A549 (cell line): ENCODE measurements at regions not wholly inside any gene's neighbourhood (a gene's known extent, or its start where the extent isn't known, plus 50 kb on each side); places are given as distances from the start of the nearest gene placed in this dataset.

Experiments
- ATAC-seq, 2 experiments: fragments of 200-7000 bp in 1 of 2; fragments of >200 bp in 1 of 2; cut with Nextera tagmentation in 1 of 2; cut with Tn5 transposase in 1 of 2; 3 replicates each; pipeline versions ENCODE4 v1.8.0 to v1.9.1; 2018 to 2020; ENCODE audit warnings: mild to moderate bottlenecking in 1 of 2, moderate library complexity in 1 of 2
- CTCF ChIA-PET: fragments of 300-600 bp; sonication (Branson Sonifier 250); formaldehyde crosslinking; extraction: SDS; loops from one replicate; lab custom pipeline; 2021; ENCODE audit warnings: antibody characterized with exemption, inconsistent platforms; lab: Yijun Ruan, JAX
- POLR2A ChIA-PET: fragments of 350-600 bp; formaldehyde crosslinking; extraction: SDS; loops from one replicate; lab custom pipeline; 2021; ENCODE audit warnings: antibody characterized with exemption, inconsistent platforms; lab: Yijun Ruan, JAX
- DNase-seq, 2 experiments: peaks; one replicate each; pipeline versions ENCODE4 v3.0.0 to v3.0.0-alpha.2; 2011 to 2016; ENCODE audit warnings: low read depth in 1 of 2, low spot score in 1 of 2
- FAIRE-seq: peaks from 2 replicates; lab custom pipeline; 2011; peaks lifted over from hg19 to GRCh38; lab: Jason Lieb, UNC
- H3K27ac ChIP-seq, 2 experiments: fragments of >200 bp; sonication (Bioruptor Twin); formaldehyde crosslinking; 3 replicates each; pipeline ENCODE4 v1.5.1; 2016 to 2017
- H3K4me1 ChIP-seq: fragments of >200 bp; sonication (Bioruptor Twin); formaldehyde crosslinking; 3 replicates; pipeline ENCODE4 v1.6.1; 2016
- H3K4me2 ChIP-seq: fragments of >200 bp; sonication (Bioruptor Twin); formaldehyde crosslinking; 3 replicates; pipeline ENCODE4 v1.6.1; 2016
- H3K4me3 ChIP-seq: fragments of >200 bp; sonication (Bioruptor Twin); formaldehyde crosslinking; 3 replicates; pipeline ENCODE4 v1.5.1; 2016
- H3K9me3 ChIP-seq: fragments of >200 bp; sonication (Bioruptor Twin); formaldehyde crosslinking; 3 replicates; pipeline ENCODE4 v1.6.1; 2016
- BHLHE40 ChIP-seq: IDR thresholded peaks from 2 replicates; pipeline ENCODE4 v1.6.1; 2012; ENCODE audit warnings: low read depth, low read length, inconsistent platforms
- E2F6 ChIP-seq: IDR thresholded peaks from 2 replicates; pipeline ENCODE4 v1.6.1; 2012; ENCODE audit warnings: low read depth, borderline replicate concordance
- EHF ChIP-seq: fragments of 250-450 bp; sonication (Bioruptor Pico); IDR thresholded peaks from 2 replicates; pipeline ENCODE4 v1.5.0; 2020; ENCODE audit warnings: mild to moderate bottlenecking
- EHMT2 ChIP-seq: fragments of 200-600 bp; sonication (generic); IDR thresholded peaks from 2 replicates; pipeline ENCODE4 v1.6.1; 2016; ENCODE audit warnings: antibody characterized with exemption, low read depth, mild to moderate bottlenecking, moderate library complexity
- ESRRA ChIP-seq: fragments of 150-350 bp; IDR thresholded peaks from 2 replicates; pipeline ENCODE4 v1.6.1; 2014; ENCODE audit warnings: mild to moderate bottlenecking, low read length, borderline replicate concordance
- FOXS1 ChIP-seq: fragments of 250-450 bp; sonication (Bioruptor Pico); IDR thresholded peaks from 2 replicates; pipeline ENCODE4 v1.5.0; 2020; ENCODE audit warnings: mild to moderate bottlenecking, moderate library complexity
- GATA3 ChIP-seq: IDR thresholded peaks from 2 replicates; pipeline ENCODE4 v1.6.1; 2012; ENCODE audit warnings: borderline replicate concordance
- HEYL ChIP-seq: fragments of 250-450 bp; sonication (Bioruptor Pico); IDR thresholded peaks from 2 replicates; pipeline ENCODE4 v1.8.0; 2021; ENCODE audit warnings: mild to moderate bottlenecking, moderate library complexity
- HOXB5 ChIP-seq: fragments of 250-450 bp; sonication (Bioruptor Pico); IDR thresholded peaks from 2 replicates; pipeline ENCODE4 v1.5.0; 2020; ENCODE audit warnings: mild to moderate bottlenecking, moderate library complexity
- JUN ChIP-seq, 2 experiments: fragments of >200 bp; sonication (Bioruptor Twin); formaldehyde crosslinking; IDR thresholded peaks; 2 replicates in 1 of 2; 3 replicates in 1 of 2; pipeline ENCODE4 v1.6.1; 2016 to 2017
- KDM1A ChIP-seq: fragments of 200-600 bp; sonication (generic); IDR thresholded peaks from 2 replicates; pipeline ENCODE4 v1.6.1; 2016; ENCODE audit warnings: low read depth, mild to moderate bottlenecking
- MAX ChIP-seq: IDR thresholded peaks from 2 replicates; pipeline ENCODE4 v1.6.1; 2012
- MAZ ChIP-seq: fragments of 150-350 bp; IDR thresholded peaks from 2 replicates; pipeline ENCODE4 v1.6.1; 2014; ENCODE audit warnings: antibody characterized with exemption, low read depth, low read length, borderline replicate concordance
- PHF8 ChIP-seq: fragments of 200-600 bp; sonication (generic); IDR thresholded peaks from 2 replicates; pipeline ENCODE4 v1.6.1; 2016; ENCODE audit warnings: low read depth, mild to moderate bottlenecking, antibody characterized with exemption, moderate library complexity, borderline replicate concordance
- POLR2A ChIP-seq: IDR thresholded peaks from 2 replicates; pipeline ENCODE4 v1.6.1; 2012; ENCODE audit warnings: mild to moderate bottlenecking, low read length
- SMC3 ChIP-seq: fragments of >200 bp; sonication (Bioruptor Twin); formaldehyde crosslinking; IDR thresholded peaks from 3 replicates; pipeline ENCODE4 v1.6.1; 2018; ENCODE audit warnings: inconsistent platforms
- SREBF2 ChIP-seq: fragments of 450-650 bp; IDR thresholded peaks from 2 replicates; pipeline ENCODE4 v1.6.1; 2014; ENCODE audit warnings: mild to moderate bottlenecking, moderate library complexity
- TP53 ChIP-seq: fragments of 250-450 bp; sonication (Bioruptor Pico); IDR thresholded peaks from 2 replicates; pipeline ENCODE4 v1.5.0; 2021; ENCODE audit warnings: mild to moderate bottlenecking, moderate library complexity
- ZC3H11A ChIP-seq: fragments of 450-650 bp; IDR thresholded peaks from 2 replicates; pipeline ENCODE4 v1.6.1; 2014; ENCODE audit warnings: antibody characterized with exemption, mild to moderate bottlenecking
- ZFP36 ChIP-seq: fragments of 450-650 bp; IDR thresholded peaks from 2 replicates; pipeline ENCODE4 v1.6.1; 2014; ENCODE audit warnings: borderline replicate concordance; ENCODE audit not compliant: partially characterized antibody
- ZNF302 ChIP-seq: fragments of 250-450 bp; sonication (Bioruptor Pico); IDR thresholded peaks from 2 replicates; pipeline ENCODE4 v1.9.0; 2021; ENCODE audit warnings: inconsistent platforms, mild to moderate bottlenecking, moderate library complexity
- WGBS: methylation state at CpG from one replicate; pipeline ENCODE4 v1.1.6; 2017; ENCODE audit errors: missing lambda C conversion rate; 5-methylcytosine and 5-hydroxymethylcytosine counted together

- H3K4me1 ChIP-seq, result no peaks in the 10 kb centered on the region
- no peak for FAIRE-seq
- POLR2A ChIA-PET, result no interaction called here
- no peaks in the 10 kb centered on the region for H3K9me3 ChIP-seq
- H3K27ac ChIP-seq, result no peak overlapping the region
- WGBS, result 17% methylated on average over 6 of the region's 6 CpGs
- no peak for DNase-seq
- CTCF ChIA-PET, result interaction anchor here (1.0 kb wide), 1 partner anchor 356 kb away, joined by 4 read pairs; no protein-coding TSS in a partner anchor
- TF ChIP-seq JUN (IDR thresholded peaks at IDR 0.05), result no peak
- TF ChIP-seq HOXB5, result no peak
- TF ChIP-seq POLR2A, result no peak
- TF ChIP-seq ZC3H11A, result no peak
- TF ChIP-seq ZNF302 (CRISPR knock-in tag), result no peak
- TF ChIP-seq EHF, result no peak
- TF ChIP-seq GATA3, result no peak
- TF ChIP-seq TP53 (CRISPR knock-in tag), result no peak
- TF ChIP-seq SMC3, result no peak
- no peak for TF ChIP-seq BHLHE40
- no peak for TF ChIP-seq PHF8
- TF ChIP-seq E2F6, result no peak
- TF ChIP-seq MAZ, result no peak
- TF ChIP-seq KDM1A, result no peak
- H3K4me3 ChIP-seq, result no peak overlapping the region
- H3K4me2 ChIP-seq, result no peak overlapping the region
- ATAC-seq, result no peak
These were observed 879.0 kb downstream of the BRD1 start for GRCh38 chr22:48948575-48949170.

- TF ChIP-seq ZFP36, result no peak
- TF ChIP-seq, all 56 proteins: peak for 0
- 3% methylated on average over 5 of the region's 5 CpGs for WGBS
- no peak overlapping the region for H3K4me3 ChIP-seq
- FAIRE-seq (no peak), ATAC-seq (no peak), DNase-seq (no peak)
- no peaks in the 10 kb centered on the region for H3K4me1 ChIP-seq
- ChIA-PET POLR2A (no interaction called here), CTCF (interaction anchor here (1.0 kb wide), 1 partner anchor 357 kb away, joined by 4 read pairs; no protein-coding TSS in a partner anchor)
- no peak overlapping the region for H3K4me2 ChIP-seq
- H3K27ac ChIP-seq, result no peak overlapping the region
- H3K9me3 ChIP-seq, result no peaks in the 10 kb centered on the region
These were observed 880.0 kb downstream of the BRD1 start for GRCh38 chr22:48947636-48948035.

GRCh38 chr22:48945621-48946458 is 881.8 kb downstream of the BRD1 start:
- Histone ChIP-seq H3K4me3 (no peak overlapping the region), H3K9me3 (no peaks in the 10 kb centered on the region), H3K27ac (no peak overlapping the region), H3K4me2 (no peak overlapping the region), H3K4me1 (no peaks in the 10 kb centered on the region)
- CTCF ChIA-PET, result no interaction called here
- WGBS, result 16% methylated on average over 13 of the region's 22 CpGs
- ATAC-seq (no peak), DNase-seq (no peak), FAIRE-seq (no peak)
- TF ChIP-seq FOXS1 (CRISPR knock-in tag) (no peak), EHF (no peak), KDM1A (no peak), SREBF2 (no peak), HEYL (no peak), PHF8 (no peak), ESRRA (no peak), MAX (no peak), MAZ (no peak), EHMT2 (no peak)
- POLR2A ChIA-PET, result no interaction called here
